Left ventricle myocardium superior (tissue), 1 donor: ENCODE measurements at regions not wholly inside any gene's neighbourhood (a gene's known extent, or its start where the extent isn't known, plus 50 kb on each side); places are given as distances from the start of the nearest gene placed in this dataset.

Experiments used
- ATAC-seq: fragments of 200-7000 bp; cut with Tn5 transposase; one replicate; pipeline ENCODE4 v1.9.1; 2020; ENCODE audit warnings: mild to moderate bottlenecking, moderate library complexity
- DNase-seq: peaks from one replicate; pipeline ENCODE4 v3.0.0-alpha.2; 2020
- intact Hi-C: fragments of 100-400 bp; cut with micrococcal nuclease; formaldehyde crosslinking; loops from one replicate; pipeline ENCODE4 v1.11.0; 2022
- donor health status: DM: no; HTN: yes; CAD: no; lungs with severe emphysema.

GRCh38 chr4:111556141-111556781 is 589.0 kb upstream of the FAM241A start:
- ATAC-seq (no peak), DNase-seq (no peak)
- intact Hi-C loops = no loop called here

GRCh38 chr4:111556851-111557250 is 588.4 kb upstream of the FAM241A start:
- no peak for DNase-seq
- no peak for ATAC-seq
- intact Hi-C loops = no loop called here

- ATAC-seq (no peak), DNase-seq (no peak)
- intact Hi-C loops = no loop called here
Measured at GRCh38 chr4:111562826-111563225, 582.4 kb upstream of the FAM241A start.

- ATAC-seq (no peak), DNase-seq (no peak)
- intact Hi-C loops = no loop called here
Measured at GRCh38 chr4:111572470-111572869, 572.8 kb upstream of the FAM241A start.

- ATAC-seq = no peak
- intact Hi-C loops = no loop called here
- no peak for DNase-seq
Measured at GRCh38 chr4:111573386-111573785, 571.9 kb upstream of the FAM241A start.

- no peak for DNase-seq
- ATAC-seq = no peak
- intact Hi-C loops = no loop called here
Measured at GRCh38 chr4:111579767-111580166, 565.5 kb upstream of the FAM241A start.

- no peak for ATAC-seq
- DNase-seq = no peak
- intact Hi-C loops = no loop called here
Measured at GRCh38 chr4:111595456-111595855, 549.8 kb upstream of the FAM241A start.

GRCh38 chr4:111596491-111596890 is 548.8 kb upstream of the FAM241A start:
- intact Hi-C loops = no loop called here
- DNase-seq (no peak), ATAC-seq (no peak)

GRCh38 chr4:111601671-111602070 is 543.6 kb upstream of the FAM241A start:
- no peak for DNase-seq
- intact Hi-C loops = no loop called here
- ATAC-seq = no peak

GRCh38 chr4:111602848-111603247 is 542.4 kb upstream of the FAM241A start:
- no peak for DNase-seq
- intact Hi-C loops = no loop called here
- no peak for ATAC-seq

GRCh38 chr4:111605111-111605510 is 540.1 kb upstream of the FAM241A start:
- DNase-seq = no peak
- no peak for ATAC-seq
- intact Hi-C loops = no loop called here

- DNase-seq (no peak), ATAC-seq (no peak)
- intact Hi-C loops = no loop called here
Measured at GRCh38 chr4:111610681-111611080, 534.6 kb upstream of the FAM241A start.

- ATAC-seq = no peak
- intact Hi-C loops = no loop called here
- DNase-seq = no peak
Measured at GRCh38 chr4:111618908-111619307, 526.3 kb upstream of the FAM241A start.

GRCh38 chr4:111628437-111628836 is 516.8 kb upstream of the FAM241A start:
- intact Hi-C loops = no loop called here
- DNase-seq (no peak), ATAC-seq (no peak)

- DNase-seq (no peak), ATAC-seq (no peak)
- intact Hi-C loops = no loop called here
Measured at GRCh38 chr4:111630705-111631104, 514.5 kb upstream of the FAM241A start.

- intact Hi-C loops = no loop called here
- DNase-seq (no peak), ATAC-seq (no peak)
Measured at GRCh38 chr4:111631215-111631999, 513.8 kb upstream of the FAM241A start.

GRCh38 chr4:111632641-111633151 is 512.6 kb upstream of the FAM241A start:
- DNase-seq = no peak
- no peak for ATAC-seq
- intact Hi-C loops = no loop called here

GRCh38 chr4:111633663-111634266 is 511.5 kb upstream of the FAM241A start:
- DNase-seq = no peak
- no peak for ATAC-seq
- intact Hi-C loops = no loop called here

- DNase-seq (no peak), ATAC-seq (no peak)
- intact Hi-C loops = no loop called here
Measured at GRCh38 chr4:111635646-111636045, 509.6 kb upstream of the FAM241A start.

GRCh38 chr4:111636961-111637585 is 508.2 kb upstream of the FAM241A start:
- DNase-seq (no peak), ATAC-seq (no peak)
- intact Hi-C loops = no loop called here
